Neural cell (in vitro differentiated cells): ENCODE measurements at regions not wholly inside any gene's neighbourhood (a gene's known extent, or its start where the extent isn't known, plus 50 kb on each side); places are given as distances from the start of the nearest gene placed in this dataset.

ENCODE experiments used
- H2AFZ ChIP-seq: fragments of 200-600, 300-800 bp; sonication (generic), shearing (Covaris generic); 2 replicates; pipeline ENCODE4 v1.6.0; 2014; ENCODE audit warnings: low read depth, mild to moderate bottlenecking, antibody characterized with exemption, low read length, moderate library complexity
- H3F3A ChIP-seq: fragments of 200-600 bp; shearing (Covaris generic); 2 replicates; pipeline ENCODE4 v1.6.1; 2016; ENCODE audit warnings: mild to moderate bottlenecking, moderate library complexity, mixed read lengths, antibody characterized with exemption, low read length; ENCODE audit not compliant: insufficient read depth, poor library complexity, severe bottlenecking
- H3K27ac ChIP-seq: fragments of 200-600, 300-800 bp; sonication (generic), shearing (Covaris generic); 2 replicates; pipeline ENCODE4 v1.5.1; 2014; ENCODE audit warnings: mild to moderate bottlenecking, low read length, moderate library complexity
- H3K27me3 ChIP-seq: fragments of 300-800, 200-600 bp; sonication (generic), shearing (Covaris generic); 2 replicates; pipeline ENCODE4 v1.6.0; 2014; ENCODE audit warnings: mild to moderate bottlenecking, low read depth, low read length, moderate library complexity; ENCODE audit not compliant: insufficient read depth
- H3K36me3 ChIP-seq: fragments of 300-800, 200-600 bp; sonication (generic), shearing (Covaris generic); 2 replicates; pipeline ENCODE4 v1.5.1; 2014; ENCODE audit warnings: mild to moderate bottlenecking, antibody characterized with exemption, low read length, moderate library complexity; ENCODE audit not compliant: insufficient read depth
- H3K4me2 ChIP-seq: fragments of 300-800, 200-600 bp; sonication (generic), shearing (Covaris generic); 2 replicates; pipeline ENCODE4 v1.6.0; 2014; ENCODE audit warnings: mild to moderate bottlenecking, low read length
- H3K4me3 ChIP-seq: fragments of 300-800, 200-600 bp; sonication (generic), shearing (Covaris generic); 2 replicates; pipeline ENCODE4 v1.5.1; 2014; ENCODE audit warnings: mild to moderate bottlenecking, low read length, moderate library complexity
- H3K79me2 ChIP-seq: fragments of 200-600 bp; shearing (Covaris generic); replicated peaks from 2 replicates; pipeline ENCODE4 v1.6.0; 2014; ENCODE audit warnings: mild to moderate bottlenecking, low read length, moderate library complexity; ENCODE audit not compliant: insufficient read depth
- H3K9ac ChIP-seq: fragments of 300-800, 200-600 bp; sonication (generic), shearing (Covaris generic); 2 replicates; pipeline ENCODE4 v1.6.1; 2016; ENCODE audit warnings: mild to moderate bottlenecking, low read length, mixed read lengths
- H3K9me2 ChIP-seq: fragments of 200-600 bp; shearing (Covaris generic); 2 replicates; pipeline ENCODE4 v1.6.1; 2016; ENCODE audit warnings: mild to moderate bottlenecking, low read length, mixed read lengths; ENCODE audit not compliant: insufficient read depth
- H3K9me3 ChIP-seq: fragments of 200-600, 300-800 bp; sonication (generic), shearing (Covaris generic); 2 replicates; pipeline ENCODE4 v1.6.1; 2016; ENCODE audit warnings: mild to moderate bottlenecking, mixed run types, low read length, moderate library complexity, mixed read lengths
- H4K20me1 ChIP-seq: fragments of 200-600 bp; shearing (Covaris generic); 2 replicates; pipeline ENCODE4 v1.6.1; 2016; ENCODE audit warnings: mild to moderate bottlenecking, mixed run types; ENCODE audit not compliant: insufficient read depth
- CTCF ChIP-seq: fragments of 450-650 bp; IDR thresholded peaks from 2 replicates; pipeline ENCODE4 v1.5.1; 2014; ENCODE audit warnings: antibody characterized with exemption, mild to moderate bottlenecking, moderate library complexity; ENCODE audit not compliant: poor library complexity, severe bottlenecking
- EP300 ChIP-seq: fragments of 450-650 bp; conservative IDR thresholded peaks from 2 replicates; pipeline ENCODE4 v1.6.1; 2014; ENCODE audit warnings: antibody characterized with exemption, mild to moderate bottlenecking, moderate library complexity; ENCODE audit not compliant: poor library complexity, severe bottlenecking
- EZH2 ChIP-seq: fragments of 200-600, 300-800 bp; shearing (Covaris generic), sonication (generic); IDR thresholded peaks from 2 replicates; pipeline ENCODE4 v1.6.1; 2014; ENCODE audit warnings: antibody characterized with exemption, low read length, borderline replicate concordance, mild to moderate bottlenecking; ENCODE audit not compliant: insufficient read depth, poor library complexity, severe bottlenecking
- MXI1 ChIP-seq: fragments of 450-650 bp; conservative IDR thresholded peaks from 2 replicates; pipeline ENCODE4 v1.6.1; 2014; ENCODE audit warnings: antibody characterized with exemption, mild to moderate bottlenecking; ENCODE audit not compliant: poor library complexity, severe bottlenecking
- POLR2AphosphoS5 ChIP-seq: IDR thresholded peaks from 2 replicates; pipeline ENCODE4 v1.6.1; 2012
- RAD21 ChIP-seq: fragments of 450-650 bp; conservative IDR thresholded peaks from 2 replicates; pipeline ENCODE4 v1.6.1; 2014; ENCODE audit warnings: antibody characterized with exemption, mild to moderate bottlenecking, moderate library complexity
- SMC3 ChIP-seq: fragments of 450-650 bp; conservative IDR thresholded peaks from 2 replicates; pipeline ENCODE4 v1.6.1; 2014; ENCODE audit warnings: antibody characterized with exemption, mild to moderate bottlenecking, moderate library complexity; ENCODE audit not compliant: poor library complexity
- TAF1 ChIP-seq: IDR thresholded peaks from 2 replicates; pipeline ENCODE4 v1.6.1; 2012; ENCODE audit warnings: low read depth
- TF ChIP-seq, protein P1 (sequence below): IDR thresholded peaks from 2 replicates; pipeline ENCODE4 v1.6.1; 2012; ENCODE audit warnings: borderline replicate concordance

- H2AFZ ChIP-seq = no peak overlapping the region
- H3K9me2 ChIP-seq = no peaks in the 10 kb centered on the region
- no peaks in the 10 kb centered on the region for H3K36me3 ChIP-seq
- peaks cover 5% of the 10 kb centered on the region for H3K27me3 ChIP-seq
- H3F3A ChIP-seq = no peaks in the 10 kb centered on the region
- H4K20me1 ChIP-seq = no peaks in the 10 kb centered on the region
- H3K79me2 ChIP-seq = no peaks in the 10 kb centered on the region
- TF ChIP-seq POLR2AphosphoS5 (no peak), TAF1 (no peak), EZH2 (no peak)
- H3K9ac ChIP-seq = no peak overlapping the region
- H3K9me3 ChIP-seq = no peaks in the 10 kb centered on the region
- no peak overlapping the region for H3K4me2 ChIP-seq
- no peak overlapping the region for H3K4me3 ChIP-seq
- no peak overlapping the region for H3K27ac ChIP-seq
Measured at GRCh38 chr16:82481455-82481854, 145.3 kb upstream of the CDH13 start.

- Histone ChIP-seq H3K9me2 (no peaks in the 10 kb centered on the region), H4K20me1 (no peaks in the 10 kb centered on the region), H2AFZ (no peak overlapping the region), H3K4me2 (no peak overlapping the region), H3K9me3 (peaks cover 7% of the 10 kb centered on the region), H3K36me3 (no peaks in the 10 kb centered on the region), H3K27me3 (peaks cover 49% of the 10 kb centered on the region), H3K27ac (no peak overlapping the region), H3K9ac (no peak overlapping the region), H3K4me3 (no peak overlapping the region), H3F3A (no peaks in the 10 kb centered on the region), H3K79me2 (no peaks in the 10 kb centered on the region)
- TF ChIP-seq CTCF (no peak), TAF1 (no peak), RAD21 (no peak), SMC3 (no peak), EP300 (no peak), POLR2AphosphoS5 (no peak), EZH2 (no peak), MXI1 (no peak)
- TF ChIP-seq, protein P1, sequence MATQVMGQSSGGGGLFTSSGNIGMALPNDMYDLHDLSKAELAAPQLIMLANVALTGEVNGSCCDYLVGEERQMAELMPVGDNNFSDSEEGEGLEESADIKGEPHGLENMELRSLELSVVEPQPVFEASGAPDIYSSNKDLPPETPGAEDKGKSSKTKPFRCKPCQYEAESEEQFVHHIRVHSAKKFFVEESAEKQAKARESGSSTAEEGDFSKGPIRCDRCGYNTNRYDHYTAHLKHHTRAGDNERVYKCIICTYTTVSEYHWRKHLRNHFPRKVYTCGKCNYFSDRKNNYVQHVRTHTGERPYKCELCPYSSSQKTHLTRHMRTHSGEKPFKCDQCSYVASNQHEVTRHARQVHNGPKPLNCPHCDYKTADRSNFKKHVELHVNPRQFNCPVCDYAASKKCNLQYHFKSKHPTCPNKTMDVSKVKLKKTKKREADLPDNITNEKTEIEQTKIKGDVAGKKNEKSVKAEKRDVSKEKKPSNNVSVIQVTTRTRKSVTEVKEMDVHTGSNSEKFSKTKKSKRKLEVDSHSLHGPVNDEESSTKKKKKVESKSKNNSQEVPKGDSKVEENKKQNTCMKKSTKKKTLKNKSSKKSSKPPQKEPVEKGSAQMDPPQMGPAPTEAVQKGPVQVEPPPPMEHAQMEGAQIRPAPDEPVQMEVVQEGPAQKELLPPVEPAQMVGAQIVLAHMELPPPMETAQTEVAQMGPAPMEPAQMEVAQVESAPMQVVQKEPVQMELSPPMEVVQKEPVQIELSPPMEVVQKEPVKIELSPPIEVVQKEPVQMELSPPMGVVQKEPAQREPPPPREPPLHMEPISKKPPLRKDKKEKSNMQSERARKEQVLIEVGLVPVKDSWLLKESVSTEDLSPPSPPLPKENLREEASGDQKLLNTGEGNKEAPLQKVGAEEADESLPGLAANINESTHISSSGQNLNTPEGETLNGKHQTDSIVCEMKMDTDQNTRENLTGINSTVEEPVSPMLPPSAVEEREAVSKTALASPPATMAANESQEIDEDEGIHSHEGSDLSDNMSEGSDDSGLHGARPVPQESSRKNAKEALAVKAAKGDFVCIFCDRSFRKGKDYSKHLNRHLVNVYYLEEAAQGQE = no peak
Measured at GRCh38 chr16:82476786-82477185, 150.0 kb upstream of the CDH13 start.

DNA sequence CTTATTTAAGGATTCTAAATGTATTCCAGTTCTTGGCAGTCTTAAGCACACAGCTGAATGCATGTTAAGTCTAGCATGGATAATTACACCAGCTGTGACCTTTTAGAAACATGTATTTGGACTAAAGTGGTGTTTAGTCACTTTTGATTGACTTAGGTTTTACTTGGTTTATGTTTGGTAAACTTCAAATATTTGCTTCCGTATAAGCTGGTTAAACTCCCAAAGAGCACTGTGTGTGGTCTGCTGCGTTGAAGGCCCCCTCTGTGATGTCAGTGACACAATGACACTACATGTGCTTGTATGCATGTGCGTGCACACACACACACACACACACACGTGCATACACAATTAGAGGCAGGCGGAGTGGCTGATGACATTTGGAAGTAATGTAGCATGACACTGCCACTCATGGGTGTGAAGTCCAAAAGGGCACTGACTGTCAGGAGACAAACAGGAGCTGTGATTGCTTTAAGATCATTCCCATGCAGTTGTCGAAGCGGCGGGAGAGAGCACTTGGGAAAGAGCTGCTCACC, 156.1 kb upstream of the CDH13 start:
- Histone ChIP-seq H4K20me1 (no peaks in the 10 kb centered on the region), H3K79me2 (no peaks in the 10 kb centered on the region), H3K9me2 (no peaks in the 10 kb centered on the region), H3K9ac (no peak overlapping the region), H3K27ac (no peak overlapping the region), H3K9me3 (peaks cover 7% of the 10 kb centered on the region), H3K4me3 (no peak overlapping the region), H3K4me2 (no peak overlapping the region), H3K27me3 (peaks cover 84% of the 10 kb centered on the region), H3F3A (no peaks in the 10 kb centered on the region), H2AFZ (no peak overlapping the region), H3K36me3 (no peaks in the 10 kb centered on the region)
- TF ChIP-seq MXI1 (no peak), RAD21 (no peak), CTCF (no peak), SMC3 (no peak), TAF1 (no peak)
- TF ChIP-seq, protein P1 = no peak
